Stimulated activated CD8-positive, alpha-beta memory T cell treated with anti-CD3 and anti-CD28 coated beads, Interleukin-12 subunit alpha, Interleukin-12 subunit beta, amount 100 ng/mL, for 24 hours (primary cell): ENCODE measurements at regions not wholly inside any gene's neighbourhood (a gene's known extent, or its start where the extent isn't known, plus 50 kb on each side); places are given as distances from the start of the nearest gene placed in this dataset.

Experiments
- DNase-seq: peaks from one replicate; pipeline ENCODE4 v3.0.0-alpha.2; 2020; ENCODE audit errors: extremely low read depth

DNA sequence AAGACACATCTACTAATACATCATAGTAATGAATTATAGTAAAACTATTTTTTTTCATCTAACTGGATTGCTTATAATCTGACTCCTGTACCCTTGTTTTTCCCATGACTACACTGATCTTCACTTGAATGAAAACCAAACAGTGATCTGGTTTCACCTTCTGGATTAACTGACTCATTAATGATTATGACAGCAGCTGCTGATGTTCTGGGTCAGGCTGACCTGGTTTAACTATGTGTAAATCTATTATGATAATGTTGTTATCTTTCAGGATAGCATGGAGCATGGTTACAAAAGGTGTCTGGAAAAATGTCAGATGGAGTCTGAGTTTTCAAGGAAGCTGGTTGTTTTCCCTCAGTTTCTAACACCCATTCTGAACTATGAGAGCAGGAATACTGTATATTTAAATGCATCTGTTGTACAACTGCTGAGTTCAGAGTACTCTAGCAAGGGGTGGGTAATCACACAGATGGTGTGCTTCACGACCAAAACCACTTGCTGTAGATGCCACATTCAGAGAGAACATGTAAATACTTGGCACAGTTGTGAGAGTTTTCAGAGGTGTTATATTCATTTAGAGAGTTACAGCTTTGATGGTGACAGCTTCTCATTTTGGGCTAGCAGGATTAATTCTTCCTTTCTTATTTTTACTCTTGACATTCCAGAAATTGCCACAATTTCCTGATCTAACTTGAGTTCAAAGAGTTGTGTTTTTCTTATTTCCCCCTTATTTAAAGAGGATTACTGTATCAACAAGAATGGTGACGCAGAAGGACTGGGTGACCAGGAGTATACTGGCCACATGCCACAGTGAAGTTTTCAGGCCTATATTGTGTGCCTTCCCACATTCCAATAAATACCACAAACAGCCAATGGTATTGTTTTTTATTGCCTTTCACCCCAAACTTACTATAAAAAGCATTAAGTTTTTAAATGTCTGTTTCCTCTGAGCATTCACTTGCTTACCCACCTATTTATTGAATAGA lies 249.7 kb upstream of the TET2 start:
- no peak for DNase-seq

DNA sequence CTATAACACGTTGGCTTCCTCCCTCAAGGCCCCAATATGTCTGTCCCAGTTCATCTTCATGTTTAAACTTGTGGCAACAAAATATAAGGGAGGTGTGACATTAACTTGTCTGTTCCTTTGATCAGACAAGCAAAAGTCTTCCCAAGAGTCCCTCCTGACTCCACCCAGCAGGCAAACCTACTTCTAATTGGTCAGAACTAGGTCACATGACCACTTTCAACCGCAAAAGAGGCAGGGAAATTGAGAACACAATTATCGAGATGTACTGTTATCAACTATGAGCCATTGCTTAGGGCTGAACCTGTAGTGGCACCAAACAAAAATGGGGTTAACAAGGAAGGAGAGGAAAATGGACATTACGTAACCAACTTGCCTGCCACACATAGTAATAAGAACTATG lies 246.8 kb upstream of the TET2 start:
- no peak for DNase-seq

DNA sequence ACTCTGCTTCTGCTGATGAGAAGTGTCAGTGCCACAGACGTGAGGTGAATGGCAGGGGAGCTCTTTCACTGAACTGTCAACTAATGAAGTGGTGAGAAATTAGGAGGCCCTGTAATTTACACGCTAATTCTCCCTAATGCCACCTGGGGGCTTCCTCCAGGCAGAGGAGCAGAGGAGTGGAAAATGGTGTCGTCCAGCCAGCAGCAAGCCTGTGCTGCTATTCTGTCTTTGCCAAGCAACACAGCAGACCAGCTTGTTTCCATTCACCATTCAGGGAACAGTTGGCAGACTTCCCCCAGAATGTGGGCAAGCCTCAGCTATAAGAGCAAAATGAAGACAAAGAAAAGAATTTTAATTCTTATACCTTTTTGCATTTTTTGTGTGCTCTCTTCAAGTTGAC lies 245.2 kb upstream of the TET2 start:
- DNase-seq: no peak

DNA sequence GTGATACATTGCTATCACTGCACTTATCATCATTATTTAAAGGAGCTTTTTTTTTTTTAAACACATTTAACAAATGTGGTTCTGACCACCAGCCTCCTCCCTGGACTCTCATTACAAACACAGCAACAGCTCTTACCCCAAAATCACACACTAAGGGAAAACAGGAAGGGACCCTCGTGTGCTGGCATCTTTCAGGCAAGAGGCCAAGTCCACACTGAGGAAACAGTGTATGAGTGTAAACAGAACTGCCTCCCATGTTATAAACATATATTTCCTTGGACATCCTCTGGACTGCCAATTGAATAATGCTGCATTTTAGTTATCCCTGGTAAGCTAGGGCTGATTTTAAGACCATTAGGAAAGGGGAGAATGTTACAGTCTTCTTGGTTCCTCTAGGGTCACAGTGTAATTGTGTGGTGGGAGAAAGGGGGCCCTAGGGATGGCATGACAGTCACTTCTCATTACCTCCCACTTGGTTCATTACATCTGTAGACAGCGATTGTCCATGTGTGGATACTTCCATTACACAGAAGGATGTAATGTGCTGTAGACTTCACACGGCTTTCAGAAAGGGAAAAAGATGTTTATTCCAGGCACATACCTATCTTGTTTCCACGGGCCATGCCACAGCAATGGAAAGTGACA lies 244.6 kb upstream of the TET2 start:
- DNase-seq: no peak

DNA sequence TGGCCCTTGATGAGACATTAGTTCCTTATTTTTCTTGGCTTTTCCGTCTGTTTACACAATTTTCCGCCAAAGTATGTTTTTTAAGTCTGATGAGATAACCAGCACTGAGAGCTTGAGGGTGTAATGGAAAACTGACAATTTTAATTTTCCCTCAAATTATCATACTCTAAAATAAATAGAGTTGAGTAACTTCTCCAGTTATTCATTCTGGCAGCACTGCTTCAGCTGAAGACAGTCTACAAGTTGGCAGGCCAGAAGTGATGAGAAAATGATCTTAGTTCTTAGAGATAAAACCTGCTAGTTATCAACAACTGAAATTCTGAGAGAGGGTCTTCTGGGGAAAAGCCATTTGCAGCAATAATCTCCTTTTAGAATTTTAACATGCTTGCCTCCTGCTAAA lies 241.6 kb upstream of the TET2 start:
- no peak for DNase-seq

DNA sequence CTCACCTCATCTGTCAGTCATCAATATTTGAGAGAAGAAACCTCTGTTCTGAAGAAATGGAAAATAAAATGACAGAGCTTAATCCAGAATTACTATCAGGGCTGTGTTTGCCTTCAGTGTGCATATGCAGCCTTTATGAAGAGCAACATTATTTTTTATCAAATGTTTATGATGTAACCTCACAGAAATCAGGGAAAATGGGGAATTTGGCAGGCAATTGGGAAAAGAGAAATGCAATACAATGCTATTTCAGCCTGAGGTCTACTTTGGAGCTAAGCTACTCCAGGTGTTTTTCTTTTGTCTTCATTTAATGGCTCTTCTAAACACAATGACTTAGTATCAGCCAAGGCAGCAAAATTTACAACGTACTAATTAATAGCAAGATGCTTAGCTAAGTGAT lies 241.1 kb upstream of the TET2 start:
- no peak for DNase-seq

DNA sequence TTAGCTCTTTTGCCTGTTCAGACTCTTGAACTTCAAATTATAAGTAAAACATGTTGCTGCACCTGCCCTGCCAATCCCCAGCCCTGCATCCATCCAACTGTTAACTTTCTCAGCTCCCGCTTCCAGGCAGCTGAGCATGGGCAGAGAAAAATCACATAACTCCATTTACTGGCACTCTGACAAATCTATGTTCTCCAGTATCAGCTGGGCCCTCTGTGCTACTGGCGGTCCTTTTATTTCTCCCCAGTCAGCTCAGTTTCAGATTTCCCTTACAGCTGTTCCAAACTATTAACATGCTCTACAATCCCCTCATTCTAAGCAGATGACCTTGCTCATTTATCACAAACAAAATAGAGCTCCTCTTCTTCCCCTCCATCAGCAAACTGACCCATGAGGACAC lies 240.4 kb upstream of the TET2 start:
- DNase-seq: no peak

DNA sequence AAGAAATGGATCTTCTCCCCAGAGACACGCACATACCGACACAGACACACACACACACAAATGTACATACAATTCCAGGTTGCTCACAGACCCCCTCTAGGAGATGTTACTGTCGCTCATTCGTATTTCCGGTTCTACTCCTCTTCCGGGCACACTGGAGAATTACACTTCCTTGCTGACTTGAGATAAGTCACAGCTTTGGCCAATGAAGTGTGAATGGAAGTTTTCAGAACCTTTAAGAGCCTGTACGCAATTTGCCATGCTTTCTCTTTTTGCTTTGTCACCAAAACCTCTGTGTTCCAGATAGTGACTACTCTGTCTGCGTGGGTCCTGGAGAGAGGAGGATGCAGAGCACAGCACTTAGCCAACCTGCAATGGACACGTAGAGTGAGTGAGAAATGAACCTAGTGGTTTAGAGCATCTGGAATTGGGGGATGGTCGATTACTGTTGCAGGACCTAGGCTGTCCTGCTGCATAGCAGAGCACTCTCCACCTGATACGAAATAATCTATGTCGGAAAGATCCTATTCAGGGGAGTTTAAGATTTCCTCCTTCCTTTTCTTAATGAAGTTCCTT lies 239.5 kb upstream of the TET2 start:
- no peak for DNase-seq

DNA sequence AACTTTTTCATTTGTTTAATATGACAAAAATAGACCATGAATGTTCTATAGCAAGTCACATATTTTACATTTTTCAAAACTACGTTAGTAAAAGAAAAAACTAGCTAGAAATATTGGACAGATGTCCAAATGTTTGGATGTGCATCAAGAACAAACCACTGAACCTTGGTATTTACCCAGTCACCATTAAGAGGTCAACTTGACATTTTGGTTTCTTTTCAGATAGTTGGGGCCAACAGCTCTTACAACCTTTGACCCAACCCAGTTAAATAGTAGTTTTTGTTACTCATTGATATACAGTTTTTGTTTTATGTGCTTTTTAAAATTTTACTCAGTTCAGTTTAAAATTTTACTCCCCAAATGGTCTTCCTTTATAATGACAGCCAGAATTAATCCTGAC lies 238.7 kb upstream of the TET2 start:
- DNase-seq: no peak

DNA sequence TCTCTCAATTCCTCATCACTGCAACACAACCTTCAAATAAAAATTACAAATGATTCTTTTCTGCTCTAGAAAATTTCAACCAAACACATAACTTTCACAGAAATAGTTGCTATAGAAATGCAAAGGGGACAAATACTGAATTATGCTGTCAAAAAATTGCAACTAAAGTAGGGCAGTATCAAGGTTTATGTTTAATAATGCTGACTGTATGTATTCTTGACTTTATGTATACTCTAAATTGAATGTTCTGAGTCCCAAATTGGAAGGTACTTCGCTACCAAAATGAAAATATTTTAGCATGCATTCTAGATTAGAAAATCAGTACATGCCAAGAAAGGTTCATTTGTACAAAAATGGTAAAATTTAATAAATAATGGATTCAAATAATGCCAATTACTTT lies 237.3 kb upstream of the TET2 start:
- no peak for DNase-seq

DNA sequence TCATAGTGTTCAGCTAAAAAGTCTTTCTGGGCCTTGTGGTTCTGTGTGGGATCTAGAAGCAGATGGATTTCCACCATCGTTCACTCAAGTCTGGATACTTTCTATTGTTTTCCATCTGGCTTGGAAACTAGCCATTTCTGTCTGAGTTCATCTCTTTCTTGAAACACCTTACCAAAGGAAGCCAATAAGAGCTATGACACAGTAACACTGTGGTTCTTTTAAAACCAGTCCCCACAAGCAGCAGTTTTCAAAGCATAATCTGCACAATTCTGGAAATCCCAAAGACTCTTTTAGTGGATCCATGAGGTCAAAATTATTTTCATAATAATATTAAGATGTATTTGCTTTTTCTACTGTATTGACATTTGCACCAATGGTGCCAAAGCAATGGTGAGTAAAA lies 234.2 kb upstream of the TET2 start:
- no peak for DNase-seq

DNA sequence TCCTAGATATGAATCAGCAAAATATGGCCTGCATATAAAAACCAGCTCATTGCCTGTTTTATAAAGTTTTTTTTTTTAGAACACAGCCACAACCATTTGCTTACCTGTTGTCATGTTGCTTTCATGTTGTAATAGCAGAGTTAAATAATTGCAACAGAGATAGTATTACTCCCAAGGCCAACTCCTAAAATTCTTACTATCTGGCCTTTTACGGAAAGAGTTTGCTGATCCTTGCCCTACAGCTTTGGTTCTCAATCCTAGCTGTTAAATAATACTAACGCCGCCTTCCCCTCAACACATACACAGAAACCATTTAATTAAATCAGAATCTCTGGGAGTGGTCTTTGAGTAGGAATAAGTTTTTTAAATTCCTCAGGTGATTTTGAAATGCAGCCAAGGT lies 231.3 kb upstream of the TET2 start:
- no peak for DNase-seq

DNA sequence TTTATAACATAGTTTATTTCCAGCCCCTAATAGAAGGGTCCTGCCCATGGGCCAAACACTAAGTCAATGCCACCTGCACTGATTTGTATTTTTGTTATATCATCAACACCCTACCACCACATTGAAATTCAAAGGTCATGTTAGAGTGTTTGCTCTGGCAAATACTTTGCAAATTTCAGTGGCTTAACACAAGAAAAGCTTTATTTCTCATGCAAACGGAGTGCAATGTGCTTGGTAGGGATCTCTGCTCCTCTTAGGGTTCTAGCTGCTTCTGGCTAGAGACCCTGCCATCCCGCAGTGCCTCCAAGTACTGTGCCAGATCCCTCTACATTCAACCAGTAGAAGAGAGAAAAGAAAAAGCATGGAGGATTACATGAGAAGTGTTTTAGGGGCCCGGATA lies 230.8 kb upstream of the TET2 start:
- no peak for DNase-seq

DNA sequence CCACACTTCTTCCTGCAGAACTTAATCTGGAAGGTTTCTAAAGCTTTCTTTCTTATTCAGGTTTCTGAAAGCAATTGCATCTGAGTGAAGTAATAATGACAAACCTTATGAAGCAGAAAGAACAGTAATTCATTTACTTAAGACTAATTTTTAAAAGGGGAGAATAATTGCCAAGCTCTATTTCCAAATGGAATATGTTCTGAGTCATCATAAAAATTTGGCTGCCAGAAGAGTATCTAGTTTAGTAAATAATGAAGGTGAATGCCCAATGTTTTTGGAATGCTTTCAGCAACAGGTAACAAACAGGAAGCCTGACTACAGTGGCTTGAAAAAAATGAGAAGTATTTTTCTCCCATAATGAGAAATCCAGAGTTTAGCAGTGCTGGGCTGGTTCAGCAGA lies 227.3 kb upstream of the TET2 start:
- DNase-seq: no peak

DNA sequence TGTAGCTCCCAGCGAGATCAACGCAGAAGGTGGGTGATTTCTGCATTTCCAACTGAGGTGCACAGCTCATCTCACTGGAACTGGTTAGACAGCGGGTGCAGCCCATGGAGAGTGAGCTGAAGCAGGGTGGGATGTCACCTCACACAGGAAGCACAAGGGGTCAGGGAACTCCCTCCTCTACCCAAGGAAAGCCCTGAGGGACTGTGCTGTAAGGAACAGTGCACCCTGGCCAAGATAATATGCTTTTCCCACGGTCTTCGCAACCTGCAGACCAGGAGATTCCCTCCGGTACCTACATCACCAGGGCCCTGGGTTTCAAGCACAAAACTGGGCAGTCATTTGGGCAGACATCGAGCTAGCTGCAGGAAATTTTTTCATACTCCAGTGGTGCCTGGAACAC lies 216.4 kb upstream of the TET2 start:
- no peak for DNase-seq

DNA sequence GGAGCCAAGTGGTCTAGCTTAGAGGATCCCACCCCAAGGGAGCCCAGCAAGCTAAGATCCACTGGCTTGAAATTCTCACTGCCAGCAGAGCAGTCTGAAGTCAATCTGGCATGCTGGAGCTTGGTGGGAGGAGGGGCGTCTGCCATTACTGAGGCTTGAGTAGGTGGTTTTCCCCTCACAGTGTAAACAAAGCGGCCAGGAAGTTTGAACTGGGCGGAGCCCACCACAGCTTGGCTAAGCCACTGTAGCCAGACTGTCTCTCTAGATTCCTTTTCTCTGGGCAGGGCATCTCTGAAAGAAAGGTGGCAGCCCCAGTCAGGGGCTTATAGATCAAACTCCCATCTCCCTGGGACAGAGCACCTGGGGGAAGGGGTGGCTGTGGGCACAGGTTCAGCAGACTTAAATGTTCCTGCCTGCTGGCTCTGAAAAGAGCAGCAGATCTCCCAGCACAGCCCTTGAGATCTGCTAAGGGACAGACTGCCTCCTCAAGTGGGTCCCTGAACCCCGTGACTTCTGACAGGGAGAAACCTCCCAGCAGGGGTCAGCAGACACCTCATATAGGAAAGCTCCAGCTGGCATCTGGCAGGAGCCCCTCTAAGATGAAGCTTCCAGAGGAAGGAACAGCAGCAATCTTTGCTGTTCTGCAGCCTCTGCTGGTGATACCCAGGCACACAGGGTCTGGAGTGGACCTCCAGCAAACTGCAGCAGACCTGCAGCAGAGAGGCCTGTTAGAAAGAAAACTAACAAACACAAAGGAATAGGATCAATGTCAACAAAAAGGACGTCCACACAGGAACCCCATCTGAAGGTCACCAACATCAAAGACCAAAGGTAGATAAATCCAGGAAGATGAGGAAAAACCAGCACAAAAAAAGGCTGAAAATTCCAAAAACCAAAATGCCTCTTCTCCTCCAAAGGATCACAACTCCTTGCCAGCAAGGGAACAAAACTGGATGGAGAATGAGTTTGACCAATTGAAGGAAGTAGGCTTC lies 215.6 kb upstream of the TET2 start:
- peak; percentile 19 for DNase-seq

DNA sequence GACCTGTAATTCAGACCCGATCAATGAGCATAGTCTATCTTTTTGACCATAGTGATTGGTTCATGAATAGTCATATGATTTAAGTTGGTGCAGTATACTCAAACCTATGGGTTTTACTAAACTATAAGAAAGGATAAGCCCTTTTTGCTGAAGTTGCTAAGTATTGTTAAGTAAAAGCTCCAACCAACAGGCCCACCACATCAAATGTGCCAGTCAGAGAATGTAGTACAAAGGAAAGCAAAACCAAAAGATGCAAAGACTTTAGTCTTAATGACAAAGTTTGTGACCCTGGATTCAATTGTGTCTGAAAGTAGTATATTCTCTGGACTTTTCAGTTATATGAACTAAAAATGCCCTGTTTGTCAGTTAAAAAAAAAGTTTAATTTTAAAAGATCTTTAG lies 208.1 kb upstream of the TET2 start:
- DNase-seq: no peak

DNA sequence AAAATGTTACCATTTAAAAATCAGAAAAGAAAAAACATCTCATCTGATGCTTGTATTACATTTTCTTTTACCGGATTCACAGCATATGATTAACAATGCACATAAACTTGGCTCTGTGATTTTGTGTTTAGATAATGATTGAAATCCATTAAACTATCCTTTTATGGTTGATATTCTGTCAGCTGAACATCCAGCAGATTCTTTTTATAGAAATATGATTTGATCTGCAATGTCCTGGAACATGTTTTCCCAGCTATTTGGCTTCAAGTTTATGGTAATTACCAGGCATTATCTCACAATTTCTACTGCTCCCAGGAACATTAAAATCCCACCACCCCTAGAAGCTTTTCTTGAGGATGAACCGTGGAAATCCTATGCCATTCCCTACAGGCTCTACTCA lies 205.7 kb upstream of the TET2 start:
- DNase-seq: no peak

DNA sequence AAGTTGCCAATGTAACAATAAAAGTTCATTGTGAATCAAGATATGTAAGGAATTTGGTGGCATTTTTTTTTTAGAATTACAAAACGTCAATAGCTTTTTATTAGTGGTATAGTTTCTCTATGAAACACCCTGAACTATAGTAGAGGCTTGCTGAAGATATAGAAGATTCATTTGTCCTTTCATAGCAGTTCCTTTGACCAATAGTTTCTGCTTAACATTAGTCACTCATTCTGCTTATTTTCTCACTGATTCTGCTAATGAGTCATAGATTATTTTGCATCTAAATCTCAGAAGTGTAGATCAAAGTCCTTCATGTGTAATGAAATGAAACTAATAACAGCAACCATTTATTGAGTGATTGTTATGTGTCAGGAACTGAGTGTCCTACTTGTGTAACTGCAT lies 205.0 kb upstream of the TET2 start:
- no peak for DNase-seq

DNA sequence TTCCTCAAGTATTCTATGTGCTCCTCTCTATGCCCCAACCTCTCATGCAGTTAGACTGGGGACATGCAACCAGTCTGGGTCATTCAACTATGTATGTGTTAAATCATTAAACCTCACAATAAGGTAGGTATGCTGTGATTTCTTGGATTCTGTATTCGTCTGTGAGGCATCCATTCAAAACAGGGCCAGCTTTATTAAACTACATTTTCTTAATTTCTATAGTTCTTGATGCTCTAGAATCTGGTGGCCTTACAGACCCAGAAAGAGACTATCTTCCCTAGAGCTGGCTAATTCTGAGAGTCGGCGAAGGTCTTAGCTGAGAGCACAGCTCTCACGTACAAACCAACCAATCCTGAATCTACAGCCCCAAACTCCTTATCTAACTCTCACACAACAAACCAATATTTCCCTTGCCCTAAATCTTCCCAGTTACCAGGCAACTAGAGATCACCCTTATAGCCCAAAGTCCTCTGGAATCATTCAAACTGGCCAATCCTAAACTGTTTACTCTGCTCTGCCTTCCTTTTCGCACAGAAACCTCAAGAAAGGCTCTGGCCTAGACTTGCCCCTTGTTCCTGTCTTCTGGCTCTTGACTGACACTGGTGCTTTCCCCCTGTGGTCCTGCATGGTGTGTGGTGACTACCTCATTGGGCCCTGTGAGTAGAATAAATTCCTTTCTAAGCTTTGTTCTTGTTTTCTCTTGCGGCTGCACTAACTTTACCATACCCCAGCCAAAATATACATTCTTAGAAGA lies 203.5 kb upstream of the TET2 start:
- DNase-seq: no peak

DNA sequence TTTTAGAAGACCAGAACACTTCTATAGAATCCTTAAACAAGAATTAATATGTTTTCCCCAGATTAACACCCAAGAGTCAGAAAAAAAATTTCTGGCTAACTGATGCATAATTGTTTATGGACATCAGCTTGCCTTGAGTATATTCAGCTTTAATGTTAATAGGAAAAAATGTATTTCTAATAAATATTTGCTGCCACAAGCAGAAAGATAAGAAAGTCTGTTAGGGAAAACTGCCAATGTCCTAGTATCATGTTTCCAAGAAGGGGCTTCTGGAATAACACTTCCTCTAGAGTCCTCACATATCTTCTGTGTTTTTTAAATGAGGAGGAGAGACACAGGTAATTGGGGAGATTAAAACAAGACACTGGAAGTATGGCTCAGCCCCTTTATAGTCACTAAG lies 202.1 kb upstream of the TET2 start:
- no peak for DNase-seq
